Peyer's patch (tissue), 4 donors: ENCODE measurements at regions not wholly inside any gene's neighbourhood (a gene's known extent, or its start where the extent isn't known, plus 50 kb on each side); places are given as distances from the start of the nearest gene placed in this dataset.

ENCODE experiments used
- DNase-seq, 3 donors: peaks; one replicate each; pipeline ENCODE4 v3.0.0-alpha.2; 2017 to 2019
- H3K27ac ChIP-seq, 4 donors: fragments of 200-600 bp; sonication (generic); one replicate each; pipeline ENCODE4 v1.5.1; 2016 to 2019
- H3K27me3 ChIP-seq, 2 donors: fragments of 200-600 bp; sonication (generic); one replicate each; pipeline ENCODE4 v1.5.1; 2019
- H3K36me3 ChIP-seq, 3 donors: fragments of 200-600 bp; sonication (generic); one replicate each; pipeline ENCODE4 v1.5.1; 2016 to 2019
- H3K4me1 ChIP-seq, 4 donors: fragments of 200-600 bp; sonication (generic); one replicate each; pipeline ENCODE4 v1.5.1; 2016 to 2019
- H3K4me3 ChIP-seq, 4 donors: fragments of 200-600 bp; sonication (generic); 1 replicate in 3 of 4; 2 replicates in 1 of 4; pipeline ENCODE4 v1.5.1; 2016 to 2019; ENCODE audit warnings: mild to moderate bottlenecking in 1 of 4
- H3K9me3 ChIP-seq, 4 donors: fragments of 200-600 bp; sonication (generic); one replicate each; pipeline ENCODE4 v1.5.1; 2016 to 2019; ENCODE audit warnings: mild to moderate bottlenecking in 1 of 4
- CTCF ChIP-seq, 6 experiments: fragments of 450-650 bp in 4 of 6; fragments of 200-600 bp in 2 of 6; sonication (generic) in 1 of 6; IDR thresholded peaks; one replicate each; pipeline ENCODE4 v1.5.1; 2017 to 2019; ENCODE audit warnings: antibody characterized with exemption in 6 of 6, mild to moderate bottlenecking in 3 of 6, moderate library complexity in 1 of 6
- POLR2A ChIP-seq, 2 donors: fragments of 450-650 bp; IDR thresholded peaks; one replicate each; pipeline ENCODE4 v1.5.1; 2017; ENCODE audit warnings: antibody characterized with exemption in 2 of 2, mild to moderate bottlenecking in 2 of 2, moderate library complexity in 2 of 2

DNA sequence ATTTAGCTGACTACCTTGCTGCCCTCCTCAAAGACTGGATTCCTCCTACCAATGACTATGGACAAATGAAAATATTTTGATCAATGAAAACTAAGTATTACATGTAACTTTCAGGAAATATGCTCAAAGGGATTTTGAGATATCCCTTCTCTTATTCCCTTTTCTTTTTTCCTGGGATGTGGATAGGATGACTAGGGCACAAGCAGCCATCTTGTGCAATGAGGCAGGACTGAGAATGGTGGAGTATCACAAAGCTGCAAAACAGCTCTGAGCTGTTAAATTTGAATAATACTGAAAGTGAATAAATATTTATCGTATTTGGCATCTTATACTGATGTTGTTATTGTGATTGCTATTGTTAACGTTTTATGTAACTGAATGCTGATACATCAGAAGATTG lies 333.1 kb upstream of the NUDT12 start:
- no peaks in the 10 kb centered on the region for H3K27me3 ChIP-seq
- H3K4me1 ChIP-seq, result no peaks in the 10 kb centered on the region
- no peak overlapping the region for H3K27ac ChIP-seq
- DNase-seq, result no peak
- no peak overlapping the region for H3K4me3 ChIP-seq
- H3K9me3 ChIP-seq, result no peaks in the 10 kb centered on the region
- no peaks in the 10 kb centered on the region for H3K36me3 ChIP-seq
- TF ChIP-seq CTCF (IDR thresholded peaks at IDR 0.05) (no peak), POLR2A (IDR thresholded peaks at IDR 0.05) (no peak)

- Histone ChIP-seq H3K36me3 (no peaks in the 10 kb centered on the region), H3K9me3 (no peaks in the 10 kb centered on the region), H3K4me1 (no peaks in the 10 kb centered on the region), H3K27me3 (no peaks in the 10 kb centered on the region), H3K4me3 (no peak overlapping the region), H3K27ac (no peak overlapping the region)
- DNase-seq, result no peak
- TF ChIP-seq CTCF (IDR thresholded peaks at IDR 0.05) (no peak), POLR2A (IDR thresholded peaks at IDR 0.05) (no peak)
Observed at GRCh38 chr5:103894882-103895281, 332.3 kb upstream of the NUDT12 start.

- TF ChIP-seq POLR2A (IDR thresholded peaks at IDR 0.05) (no peak), CTCF (IDR thresholded peaks at IDR 0.05) (no peak)
- Histone ChIP-seq H3K4me1 (no peaks in the 10 kb centered on the region), H3K4me3 (no peak overlapping the region), H3K9me3 (no peaks in the 10 kb centered on the region), H3K27ac (no peak overlapping the region), H3K27me3 (no peaks in the 10 kb centered on the region), H3K36me3 (no peaks in the 10 kb centered on the region)
- no peak for DNase-seq
Observed at GRCh38 chr5:103891151-103891550, 328.6 kb upstream of the NUDT12 start.

GRCh38 chr5:103890313-103890712 lies 327.7 kb upstream of the NUDT12 start:
- Histone ChIP-seq H3K27me3 (no peaks in the 10 kb centered on the region), H3K4me1 (no peaks in the 10 kb centered on the region), H3K9me3 (no peaks in the 10 kb centered on the region), H3K27ac (no peak overlapping the region), H3K36me3 (no peaks in the 10 kb centered on the region), H3K4me3 (no peak overlapping the region)
- TF ChIP-seq CTCF (IDR thresholded peaks at IDR 0.05), result no peak
- no peak for TF ChIP-seq POLR2A (IDR thresholded peaks at IDR 0.05)
- no peak for DNase-seq

- no peaks in the 10 kb centered on the region for H3K36me3 ChIP-seq
- no peak overlapping the region for H3K27ac ChIP-seq
- H3K4me3 ChIP-seq, result no peak overlapping the region
- no peaks in the 10 kb centered on the region for H3K9me3 ChIP-seq
- no peak for TF ChIP-seq CTCF (IDR thresholded peaks at IDR 0.05)
- TF ChIP-seq POLR2A (IDR thresholded peaks at IDR 0.05), result no peak
- no peaks in the 10 kb centered on the region for H3K27me3 ChIP-seq
- DNase-seq, result no peak
- H3K4me1 ChIP-seq, result no peaks in the 10 kb centered on the region
Observed at GRCh38 chr5:103889500-103890209, 327.1 kb upstream of the NUDT12 start.

DNA sequence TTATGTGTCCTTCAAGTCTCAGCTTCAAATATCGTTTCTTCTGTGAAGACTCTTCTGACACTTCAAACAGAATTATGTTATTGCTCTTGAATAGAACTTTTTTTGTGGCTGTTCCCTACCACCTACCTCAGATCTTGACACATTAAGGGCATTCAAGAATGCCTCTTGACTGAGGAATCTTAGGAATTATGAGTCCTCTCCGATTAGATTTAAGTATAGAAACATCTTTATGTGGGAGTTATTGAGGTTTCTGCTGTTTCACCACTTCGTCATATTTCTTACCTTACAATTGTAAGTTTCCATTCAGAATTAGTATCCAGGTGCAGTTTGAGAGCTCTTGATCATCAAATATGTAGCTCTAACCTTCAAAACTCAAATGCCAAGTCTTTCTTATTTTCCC lies 324.2 kb upstream of the NUDT12 start:
- TF ChIP-seq CTCF (IDR thresholded peaks at IDR 0.05), result no peak
- TF ChIP-seq POLR2A (IDR thresholded peaks at IDR 0.05), result no peak
- no peak overlapping the region for H3K4me3 ChIP-seq
- DNase-seq, result no peak
- H3K27me3 ChIP-seq, result no peaks in the 10 kb centered on the region
- H3K9me3 ChIP-seq, result no peaks in the 10 kb centered on the region
- no peaks in the 10 kb centered on the region for H3K4me1 ChIP-seq
- H3K36me3 ChIP-seq, result no peaks in the 10 kb centered on the region
- H3K27ac ChIP-seq, result no peak overlapping the region
